ENCODE measurements at regions not wholly inside any gene's neighbourhood (a gene's known extent, or its start where the extent isn't known, plus 50 kb on each side); places are given as distances from the start of the nearest gene placed in this dataset.

- no peak overlapping the region for H3K4me3 ChIP-seq (ENCODE audit: low read depth, low read length)
These were observed 132.1 kb upstream of the SLC30A5 start for GRCh38 chr5:68961762-68962161.

GRCh38 chr5:68962757-68963484 is 130.9 kb upstream of the SLC30A5 start:
- no peak overlapping the region for H3K4me3 ChIP-seq (ENCODE audit: low read depth, low read length)
- peak; percentile 53 for TF ChIP-seq CTCF (IDR thresholded peaks at IDR 0.05; ENCODE audit: insufficient read depth, low read depth, low read length, missing control alignments)
- DNase-seq (ENCODE audit: low read depth), result peak; percentile 32

More at GRCh38 chr5:68961762-68962161, 132.1 kb upstream of the SLC30A5 start:
- DNase-seq (ENCODE audit: low read depth), result no peak
- TF ChIP-seq CTCF (IDR thresholded peaks at IDR 0.05; ENCODE audit: insufficient read depth, low read depth, low read length, missing control alignments), result no peak

- H3K4me3 ChIP-seq (ENCODE audit: low read depth, low read length), result no peak overlapping the region
- no peak for DNase-seq (ENCODE audit: low read depth)
- no peak for TF ChIP-seq CTCF (IDR thresholded peaks at IDR 0.05; ENCODE audit: insufficient read depth, low read depth, low read length, missing control alignments)
These were observed 129.1 kb upstream of the SLC30A5 start for GRCh38 chr5:68964679-68965078.

- TF ChIP-seq CTCF (IDR thresholded peaks at IDR 0.05; ENCODE audit: insufficient read depth, low read depth, low read length, missing control alignments), result no peak
- no peak for DNase-seq (ENCODE audit: low read depth)
- H3K4me3 ChIP-seq (ENCODE audit: low read depth, low read length), result no peak overlapping the region
These were observed 127.9 kb upstream of the SLC30A5 start for GRCh38 chr5:68965926-68966325.

GRCh38 chr5:68966596-68966995 is 127.2 kb upstream of the SLC30A5 start:
- DNase-seq (ENCODE audit: low read depth), result no peak
- no peak for TF ChIP-seq CTCF (IDR thresholded peaks at IDR 0.05; ENCODE audit: insufficient read depth, low read depth, low read length, missing control alignments)
- no peak overlapping the region for H3K4me3 ChIP-seq (ENCODE audit: low read depth, low read length)

DNA sequence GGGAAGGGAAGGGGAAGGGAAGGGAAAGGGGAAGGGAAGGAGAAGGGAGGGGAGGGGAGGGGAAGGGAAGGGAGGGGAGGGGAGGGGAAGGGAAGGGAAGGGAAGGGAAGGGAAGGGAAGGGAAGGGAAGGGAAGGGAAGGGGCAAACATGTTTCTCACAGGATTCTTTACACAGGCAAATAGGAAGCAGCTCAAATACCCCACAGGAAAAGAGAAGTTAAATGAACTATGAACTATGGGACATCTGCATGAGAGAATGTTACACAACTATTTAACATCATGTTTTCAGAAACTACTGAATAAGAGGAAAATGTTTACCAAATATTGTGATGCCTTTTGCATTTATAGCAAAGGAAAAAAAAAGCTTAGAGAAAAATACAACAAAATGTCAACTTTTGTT is 125.4 kb upstream of the SLC30A5 start:
- TF ChIP-seq CTCF (IDR thresholded peaks at IDR 0.05; ENCODE audit: insufficient read depth, low read depth, low read length, missing control alignments), result no peak
- no peak overlapping the region for H3K4me3 ChIP-seq (ENCODE audit: low read depth, low read length)
- no peak for DNase-seq (ENCODE audit: low read depth)

DNA sequence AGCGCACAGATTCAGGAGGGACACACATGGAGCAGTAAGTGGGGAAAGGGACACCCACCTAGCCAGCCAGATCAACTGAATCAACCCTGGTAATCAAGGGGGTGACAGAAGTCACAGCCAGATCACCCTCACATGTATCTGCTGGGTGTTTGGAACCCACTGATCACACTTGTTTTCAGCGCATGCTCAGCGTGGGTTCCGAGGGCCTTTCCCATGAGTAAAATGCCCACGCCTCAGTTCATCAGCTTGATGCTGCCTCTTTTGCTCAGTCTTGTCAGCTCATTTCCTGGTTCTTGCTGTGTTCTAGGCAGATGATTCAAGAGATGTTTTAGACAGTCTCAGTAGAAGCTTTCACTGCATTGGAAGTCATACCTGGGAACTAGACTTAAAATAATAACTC is 123.2 kb upstream of the SLC30A5 start:
- no peak for TF ChIP-seq CTCF (IDR thresholded peaks at IDR 0.05; ENCODE audit: insufficient read depth, low read depth, low read length, missing control alignments)
- no peak for DNase-seq (ENCODE audit: low read depth)
- no peak overlapping the region for H3K4me3 ChIP-seq (ENCODE audit: low read depth, low read length)
